ENCODE measurements at regions not wholly inside any gene's neighbourhood (a gene's known extent, or its start where the extent isn't known, plus 50 kb on each side); places are given as distances from the start of the nearest gene placed in this dataset.
"Not testable (repeated sequence)": the region's sequence is repeated elsewhere in the genome, so short reads cannot be mapped to it uniquely, and the experiment has no call there.

- not testable (repeated sequence) for H3K27ac ChIP-seq (ENCODE audit: low read depth); H3K4me1 ChIP-seq (ENCODE audit: insufficient read depth); H3K4me3 ChIP-seq (ENCODE audit: low read depth, low read length); H3K36me3 ChIP-seq (ENCODE audit: insufficient read depth); DNase-seq (ENCODE audit: extremely low spot score)
- 76% methylated on average over 5 of the region's 5 CpGs for WGBS
Measured at GRCh38 chr12:76292891-76293290, 55.3 kb downstream of the BBS10 start.

DNA sequence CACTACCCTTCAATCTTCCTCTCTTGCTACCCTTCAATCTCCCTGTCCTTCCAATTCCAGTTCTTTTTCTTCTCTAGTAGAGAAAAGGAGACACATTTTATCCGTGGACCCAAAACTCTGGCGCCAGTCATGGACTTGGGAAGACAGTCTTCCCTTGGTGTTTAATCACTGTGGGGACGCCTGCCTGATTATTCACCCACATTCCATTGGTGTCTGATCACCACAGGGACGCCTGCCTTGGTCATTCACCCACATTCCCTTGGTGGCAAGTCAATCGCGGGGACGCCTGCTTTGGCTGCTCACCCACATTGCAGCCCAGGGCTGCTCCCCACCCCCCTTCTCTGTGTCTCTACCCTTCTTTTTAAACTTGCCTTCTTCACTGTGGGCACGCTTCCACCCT is 55.9 kb downstream of the BBS10 start:
- 86% methylated on average over 8 of the region's 8 CpGs for WGBS

GRCh38 chr12:76290963-76291859 is 57.0 kb downstream of the BBS10 start:
- Histone ChIP-seq H3K4me3 (ENCODE audit: low read depth, low read length) (no peak overlapping the region), H3K4me1 (ENCODE audit: insufficient read depth) (no peaks in the 10 kb centered on the region), H3K36me3 (ENCODE audit: insufficient read depth) (no peaks in the 10 kb centered on the region), H3K27ac (ENCODE audit: low read depth) (no peak overlapping the region)
- 72% methylated on average over 3 of the region's 3 CpGs for WGBS
- DNase-seq (ENCODE audit: extremely low spot score): no peak

More for the DNA sequence above, 55.9 kb downstream of the BBS10 start:
- H3K27ac ChIP-seq (ENCODE audit: low read depth); H3K4me3 ChIP-seq (ENCODE audit: low read depth, low read length); DNase-seq (ENCODE audit: extremely low spot score); H3K4me1 ChIP-seq (ENCODE audit: insufficient read depth); H3K36me3 ChIP-seq (ENCODE audit: insufficient read depth): not testable (repeated sequence)

DNA sequence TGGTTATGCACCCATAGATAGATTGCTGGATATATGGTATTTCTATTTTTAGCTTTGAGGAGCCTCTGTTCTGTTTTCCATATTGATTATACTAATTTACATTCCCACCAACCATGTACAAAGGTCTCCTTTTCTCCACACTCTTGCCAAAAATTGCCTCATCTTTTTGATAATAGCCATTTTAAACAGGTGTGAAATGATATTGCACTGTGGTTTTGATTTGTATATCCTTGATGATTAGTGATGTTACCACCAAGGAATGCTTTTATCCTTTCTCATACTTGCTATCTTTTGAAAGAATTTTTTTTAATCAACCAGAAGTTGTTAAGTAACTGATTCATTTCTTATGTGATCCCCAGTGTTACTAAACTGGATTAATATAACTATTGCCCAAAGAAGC is 60.0 kb downstream of the BBS10 start:
- no peak overlapping the region for H3K4me3 ChIP-seq (ENCODE audit: low read depth, low read length)
- H3K27ac ChIP-seq (ENCODE audit: low read depth): no peak overlapping the region
- DNase-seq (ENCODE audit: extremely low spot score): no peak
- no peaks in the 10 kb centered on the region for H3K4me1 ChIP-seq (ENCODE audit: insufficient read depth)
- no peaks in the 10 kb centered on the region for H3K36me3 ChIP-seq (ENCODE audit: insufficient read depth)

DNA sequence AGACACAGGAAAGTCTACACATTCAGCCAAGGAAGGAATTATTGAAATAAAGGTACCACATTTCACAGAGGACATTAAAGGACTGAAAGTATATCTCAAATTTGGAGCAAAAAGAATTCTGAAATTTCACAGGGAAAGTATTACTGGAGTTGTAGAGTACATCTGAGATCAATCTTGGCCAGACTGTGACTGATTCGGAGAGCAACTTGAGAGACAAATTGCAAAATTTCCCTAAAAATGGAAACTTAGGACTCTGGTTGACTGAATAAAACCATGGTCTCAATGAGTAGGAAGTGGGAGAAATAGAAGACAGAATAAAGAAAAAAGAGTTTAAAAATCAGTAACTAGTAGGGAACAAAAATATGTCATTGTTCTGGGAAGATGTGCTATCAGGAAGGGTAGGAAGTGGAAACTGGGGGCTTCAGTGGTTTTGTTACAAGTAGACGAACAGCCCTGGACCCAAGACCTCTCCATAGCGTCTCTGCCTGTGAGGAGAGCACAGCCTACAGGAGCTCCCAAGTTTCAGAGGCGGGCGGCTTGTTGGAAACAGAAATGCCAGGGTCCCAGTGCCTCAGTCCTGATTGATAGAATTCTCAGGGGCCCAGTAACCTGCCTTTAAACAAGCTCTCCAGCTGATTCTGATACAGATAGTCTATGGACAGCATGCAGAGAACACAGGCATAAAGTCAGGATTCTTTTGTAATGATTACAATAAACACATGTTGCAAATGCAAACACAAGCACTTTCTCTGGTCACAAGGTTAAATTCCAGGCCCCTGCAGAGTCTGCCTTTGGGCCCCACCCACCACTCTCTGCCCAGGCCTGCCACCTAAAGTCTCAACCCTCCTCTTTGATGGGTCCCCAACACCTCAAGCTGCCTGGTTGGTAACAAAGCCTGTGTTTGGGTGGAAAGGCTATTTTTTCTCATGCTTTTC is 63.1 kb downstream of the BBS10 start:
- DNase-seq (ENCODE audit: extremely low spot score): peak; percentile 3
- Histone ChIP-seq H3K4me3 (ENCODE audit: low read depth, low read length) (no peak overlapping the region), H3K27ac (ENCODE audit: low read depth) (no peak overlapping the region), H3K4me1 (ENCODE audit: insufficient read depth) (no peaks in the 10 kb centered on the region), H3K36me3 (ENCODE audit: insufficient read depth) (no peaks in the 10 kb centered on the region)
- WGBS: 68% methylated on average over 5 of the region's 5 CpGs

GRCh38 chr12:76282744-76283143 is 65.5 kb downstream of the BBS10 start:
- Histone ChIP-seq H3K27ac (ENCODE audit: low read depth) (no peak overlapping the region), H3K36me3 (ENCODE audit: insufficient read depth) (no peaks in the 10 kb centered on the region), H3K4me1 (ENCODE audit: insufficient read depth) (no peaks in the 10 kb centered on the region), H3K4me3 (ENCODE audit: low read depth, low read length) (no peak overlapping the region)
- DNase-seq (ENCODE audit: extremely low spot score): no peak

DNA sequence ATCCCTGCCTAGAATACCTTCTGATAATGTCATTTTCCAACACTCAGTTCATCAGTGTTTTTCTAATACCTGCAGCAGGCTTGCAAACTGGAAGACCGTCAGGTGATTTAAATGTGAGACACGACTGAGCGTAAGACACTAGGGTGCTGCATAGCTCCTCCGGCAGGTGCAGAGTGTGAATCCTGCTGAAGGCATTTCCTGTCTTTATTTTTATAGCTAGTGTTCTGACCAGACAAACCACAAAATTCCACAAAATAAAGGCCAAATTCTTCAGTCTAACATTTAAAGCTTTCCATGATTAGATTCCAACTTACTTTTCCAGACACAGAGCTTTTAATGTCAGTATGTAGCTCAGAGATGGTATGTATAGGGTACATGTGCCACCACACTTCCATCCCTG is 70.7 kb downstream of the BBS10 start:
- DNase-seq (ENCODE audit: extremely low spot score): no peak
- Histone ChIP-seq H3K36me3 (ENCODE audit: insufficient read depth) (no peaks in the 10 kb centered on the region), H3K4me1 (ENCODE audit: insufficient read depth) (no peaks in the 10 kb centered on the region), H3K4me3 (ENCODE audit: low read depth, low read length) (no peak overlapping the region), H3K27ac (ENCODE audit: low read depth) (no peak overlapping the region)
- WGBS: 79% methylated on average over 4 of the region's 4 CpGs

- WGBS: 70% methylated on average over 4 of the region's 4 CpGs
- no peak for DNase-seq (ENCODE audit: extremely low spot score)
- Histone ChIP-seq H3K4me1 (ENCODE audit: insufficient read depth) (no peaks in the 10 kb centered on the region), H3K36me3 (ENCODE audit: insufficient read depth) (no peaks in the 10 kb centered on the region), H3K27ac (ENCODE audit: low read depth) (no peak overlapping the region), H3K4me3 (ENCODE audit: low read depth, low read length) (no peak overlapping the region)
Measured at GRCh38 chr12:76276499-76277151, 71.6 kb downstream of the BBS10 start.

GRCh38 chr12:76275511-76276093 is 72.6 kb downstream of the BBS10 start:
- Histone ChIP-seq H3K27ac (ENCODE audit: low read depth) (no peak overlapping the region), H3K4me3 (ENCODE audit: low read depth, low read length) (no peak overlapping the region), H3K36me3 (ENCODE audit: insufficient read depth) (no peaks in the 10 kb centered on the region), H3K4me1 (ENCODE audit: insufficient read depth) (no peaks in the 10 kb centered on the region)
- WGBS: 88% methylated on average over 5 of the region's 5 CpGs
- no peak for DNase-seq (ENCODE audit: extremely low spot score)

DNA sequence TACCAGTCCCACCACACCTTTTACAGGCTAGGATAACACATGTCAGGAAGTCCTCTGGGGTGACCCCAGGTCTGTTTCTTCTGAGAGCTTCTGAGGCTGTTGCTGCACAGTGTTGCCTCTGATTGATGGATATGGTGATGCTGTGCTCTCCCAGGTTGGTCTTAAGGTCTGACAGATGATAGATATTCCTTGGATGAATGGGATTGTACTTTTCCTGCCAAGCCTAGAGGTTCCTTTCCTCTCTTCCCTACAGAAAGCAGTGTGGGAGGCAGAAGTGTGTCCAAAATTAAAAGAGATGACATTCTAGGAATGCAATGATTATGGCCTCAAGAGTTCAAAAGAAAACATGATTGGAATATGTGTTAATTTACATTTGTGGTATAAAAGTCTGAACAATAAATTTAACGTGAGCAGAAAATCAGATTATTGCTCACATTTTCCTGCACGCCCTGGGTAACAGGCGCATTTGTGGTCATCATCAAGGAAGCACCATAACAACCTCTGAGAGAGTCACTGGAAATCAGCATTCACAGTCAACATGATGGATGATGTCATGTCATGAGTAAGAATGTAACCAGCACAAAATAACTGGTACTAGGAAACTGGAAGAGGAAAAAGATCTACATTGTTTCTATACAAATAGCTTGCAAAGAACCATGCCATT is 73.7 kb downstream of the BBS10 start:
- Histone ChIP-seq H3K4me1 (ENCODE audit: insufficient read depth) (no peaks in the 10 kb centered on the region), H3K36me3 (ENCODE audit: insufficient read depth) (no peaks in the 10 kb centered on the region), H3K27ac (ENCODE audit: low read depth) (no peak overlapping the region), H3K4me3 (ENCODE audit: low read depth, low read length) (no peak overlapping the region)
- DNase-seq (ENCODE audit: extremely low spot score): no peak
- WGBS: 91% methylated on average over 3 of the region's 3 CpGs

DNA sequence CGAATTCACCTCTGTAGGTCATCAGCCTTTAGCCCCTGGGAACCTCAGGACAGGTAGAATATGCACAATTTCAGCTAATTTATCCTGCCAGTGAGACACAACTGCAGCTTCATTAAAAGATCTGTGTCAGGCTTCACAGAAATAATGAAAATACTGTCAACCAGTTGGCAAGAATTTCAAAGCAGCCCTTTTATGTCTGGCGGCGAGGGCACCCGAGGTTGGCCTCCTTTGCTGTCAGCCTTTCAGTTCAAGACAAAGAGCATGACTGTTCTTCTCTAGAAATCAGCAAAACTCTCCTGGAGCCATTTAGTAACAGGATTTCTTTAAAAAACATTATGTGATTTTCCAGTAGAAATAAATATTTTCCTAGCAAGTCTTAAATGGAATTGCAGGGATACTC is 75.9 kb downstream of the BBS10 start:
- Histone ChIP-seq H3K36me3 (ENCODE audit: insufficient read depth) (no peaks in the 10 kb centered on the region), H3K4me1 (ENCODE audit: insufficient read depth) (no peaks in the 10 kb centered on the region), H3K27ac (ENCODE audit: low read depth) (no peak overlapping the region), H3K4me3 (ENCODE audit: low read depth, low read length) (no peak overlapping the region)
- DNase-seq (ENCODE audit: extremely low spot score): no peak
- WGBS: 56% methylated on average over 4 of the region's 4 CpGs

DNA sequence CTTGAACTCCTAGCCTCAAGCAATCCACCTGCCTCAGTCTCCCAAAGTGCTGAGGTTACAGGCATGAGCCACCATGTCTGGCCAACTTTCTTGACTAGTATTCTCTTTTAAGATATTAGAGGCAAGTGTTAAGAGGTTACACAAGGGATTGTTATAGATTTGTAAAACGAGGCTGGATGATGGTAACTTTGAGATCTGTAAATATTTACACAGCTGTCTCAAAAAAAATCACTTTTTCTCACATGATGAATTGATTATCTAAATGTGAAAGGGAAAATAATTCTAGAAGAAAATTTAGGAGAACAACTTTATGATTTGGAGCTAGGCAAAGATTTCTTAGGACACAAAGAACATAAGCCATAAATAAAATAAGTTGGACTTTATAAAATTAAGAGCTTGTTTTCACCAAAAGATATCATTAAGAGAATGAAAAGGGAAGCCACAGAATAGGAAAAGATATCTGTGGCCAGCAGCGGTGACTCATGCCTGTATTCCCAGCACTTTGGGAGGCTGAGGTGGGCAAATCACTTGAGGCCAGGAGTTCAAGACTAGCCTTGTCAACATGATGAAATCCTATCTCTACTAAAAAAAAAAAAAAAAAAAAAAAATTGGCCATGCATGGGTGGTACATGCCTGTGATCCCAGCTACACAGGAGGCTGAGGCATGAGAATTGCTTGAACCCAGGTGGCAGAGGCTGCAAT is 77.4 kb downstream of the BBS10 start:
- Histone ChIP-seq H3K36me3 (ENCODE audit: insufficient read depth) (no peaks in the 10 kb centered on the region), H3K4me3 (ENCODE audit: low read depth, low read length) (no peak overlapping the region), H3K4me1 (ENCODE audit: insufficient read depth) (no peaks in the 10 kb centered on the region), H3K27ac (ENCODE audit: low read depth) (no peak overlapping the region)
- 54% methylated on average over 2 of the region's 2 CpGs for WGBS
- no peak for DNase-seq (ENCODE audit: extremely low spot score)
